ENCODE measurements at regions not wholly inside any gene's neighbourhood (a gene's known extent, or its start where the extent isn't known, plus 50 kb on each side); places are given as distances from the start of the nearest gene placed in this dataset.

- Histone ChIP-seq H3K4me3 (replicated peaks; ENCODE audit: insufficient read depth, low read length) (no peak overlapping the region), H3K27ac (replicated peaks) (no peak overlapping the region), H3K27me3 (ENCODE audit: insufficient read depth, poor library complexity, severe bottlenecking) (no peaks in the 10 kb centered on the region)
- no peak for DNase-seq (ENCODE audit: low read depth in 1 of 2, low spot score in 1 of 2)
- TF ChIP-seq GABPA (IDR thresholded peaks at IDR 0.05; ENCODE audit: low read depth) (no peak), POLR2AphosphoS5 (IDR thresholded peaks at IDR 0.05; ENCODE audit: low read depth) (no peak), REST (IDR thresholded peaks at IDR 0.05; ENCODE audit: insufficient replicate concordance, low read depth) (no peak), SPI1 (IDR thresholded peaks at IDR 0.05; ENCODE audit: borderline replicate concordance, low read depth) (no peak)
- TF ChIP-seq, protein P1, sequence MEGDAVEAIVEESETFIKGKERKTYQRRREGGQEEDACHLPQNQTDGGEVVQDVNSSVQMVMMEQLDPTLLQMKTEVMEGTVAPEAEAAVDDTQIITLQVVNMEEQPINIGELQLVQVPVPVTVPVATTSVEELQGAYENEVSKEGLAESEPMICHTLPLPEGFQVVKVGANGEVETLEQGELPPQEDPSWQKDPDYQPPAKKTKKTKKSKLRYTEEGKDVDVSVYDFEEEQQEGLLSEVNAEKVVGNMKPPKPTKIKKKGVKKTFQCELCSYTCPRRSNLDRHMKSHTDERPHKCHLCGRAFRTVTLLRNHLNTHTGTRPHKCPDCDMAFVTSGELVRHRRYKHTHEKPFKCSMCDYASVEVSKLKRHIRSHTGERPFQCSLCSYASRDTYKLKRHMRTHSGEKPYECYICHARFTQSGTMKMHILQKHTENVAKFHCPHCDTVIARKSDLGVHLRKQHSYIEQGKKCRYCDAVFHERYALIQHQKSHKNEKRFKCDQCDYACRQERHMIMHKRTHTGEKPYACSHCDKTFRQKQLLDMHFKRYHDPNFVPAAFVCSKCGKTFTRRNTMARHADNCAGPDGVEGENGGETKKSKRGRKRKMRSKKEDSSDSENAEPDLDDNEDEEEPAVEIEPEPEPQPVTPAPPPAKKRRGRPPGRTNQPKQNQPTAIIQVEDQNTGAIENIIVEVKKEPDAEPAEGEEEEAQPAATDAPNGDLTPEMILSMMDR (IDR thresholded peaks at IDR 0.05; ENCODE audit: insufficient read depth, low read length) = no peak
These were observed 835.0 kb downstream of the TBL1XR1 start for GRCh38 chr3:176362191-176362731.

GRCh38 chr3:176359211-176359610 lies 838.1 kb downstream of the TBL1XR1 start:
- TF ChIP-seq POLR2AphosphoS5 (IDR thresholded peaks at IDR 0.05; ENCODE audit: low read depth) (no peak), GABPA (IDR thresholded peaks at IDR 0.05; ENCODE audit: low read depth) (no peak), SPI1 (IDR thresholded peaks at IDR 0.05; ENCODE audit: borderline replicate concordance, low read depth) (no peak), REST (IDR thresholded peaks at IDR 0.05; ENCODE audit: insufficient replicate concordance, low read depth) (no peak)
- TF ChIP-seq, protein P1 (IDR thresholded peaks at IDR 0.05; ENCODE audit: insufficient read depth, low read length) = no peak
- Histone ChIP-seq H3K4me3 (replicated peaks; ENCODE audit: insufficient read depth, low read length) (no peak overlapping the region), H3K27me3 (ENCODE audit: insufficient read depth, poor library complexity, severe bottlenecking) (no peaks in the 10 kb centered on the region), H3K27ac (replicated peaks) (no peak overlapping the region)
- DNase-seq (ENCODE audit: low read depth in 1 of 2, low spot score in 1 of 2) = no peak

GRCh38 chr3:176357891-176358290 lies 839.4 kb downstream of the TBL1XR1 start:
- no peak for TF ChIP-seq GABPA (IDR thresholded peaks at IDR 0.05; ENCODE audit: low read depth)
- Histone ChIP-seq H3K27me3 (ENCODE audit: insufficient read depth, poor library complexity, severe bottlenecking) (no peaks in the 10 kb centered on the region), H3K27ac (replicated peaks) (no peak overlapping the region), H3K4me3 (replicated peaks; ENCODE audit: insufficient read depth, low read length) (no peak overlapping the region)
- DNase-seq (ENCODE audit: low read depth in 1 of 2, low spot score in 1 of 2) = no peak

DNA sequence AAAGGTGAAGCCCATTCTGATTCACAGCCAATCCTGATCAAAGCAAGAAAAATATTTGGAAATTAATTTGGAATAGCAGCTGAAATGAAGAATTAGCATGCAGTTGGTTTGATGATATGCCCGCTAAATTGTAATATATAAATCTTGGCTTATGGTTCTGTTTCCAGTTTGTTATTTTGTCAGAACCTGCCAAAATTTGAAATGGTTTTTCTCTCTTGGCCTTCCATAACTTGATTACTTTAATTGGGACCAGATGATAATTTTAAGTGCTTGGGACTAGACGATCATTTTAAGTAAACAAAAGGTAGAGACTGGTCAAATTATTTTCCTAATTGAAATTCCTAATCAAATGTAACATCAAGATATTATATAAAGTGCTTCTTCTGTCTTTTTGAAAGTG lies 842.4 kb downstream of the TBL1XR1 start:
- no peak for TF ChIP-seq REST (IDR thresholded peaks at IDR 0.05; ENCODE audit: insufficient replicate concordance, low read depth)
- no peak for TF ChIP-seq SPI1 (IDR thresholded peaks at IDR 0.05; ENCODE audit: borderline replicate concordance, low read depth)
- no peak for TF ChIP-seq POLR2AphosphoS5 (IDR thresholded peaks at IDR 0.05; ENCODE audit: low read depth)
- no peak for TF ChIP-seq GABPA (IDR thresholded peaks at IDR 0.05; ENCODE audit: low read depth)
- TF ChIP-seq, protein P1 (IDR thresholded peaks at IDR 0.05; ENCODE audit: insufficient read depth, low read length) = no peak
- no peak for DNase-seq (ENCODE audit: low read depth in 1 of 2, low spot score in 1 of 2)

More for the DNA sequence above, 842.4 kb downstream of the TBL1XR1 start:
- Histone ChIP-seq H3K27me3 (ENCODE audit: insufficient read depth, poor library complexity, severe bottlenecking) (no peaks in the 10 kb centered on the region), H3K27ac (replicated peaks) (no peak overlapping the region), H3K4me3 (replicated peaks; ENCODE audit: insufficient read depth, low read length) (no peak overlapping the region)
